GM12878 (cell line): ENCODE measurements at regions not wholly inside any gene's neighbourhood (a gene's known extent, or its start where the extent isn't known, plus 50 kb on each side); places are given as distances from the start of the nearest gene placed in this dataset.

Experiments
- ATAC-seq: fragments of 200-7000 bp; cut with Tn5 transposase; 3 replicates; pipeline ENCODE4 v1.9.1; 2020; ENCODE audit warnings: mild to moderate bottlenecking, moderate library complexity
- BruUV-seq: library from RNA; stranded (reverse); fragments of 400-500 nt; replicated peaks from 2 replicates; lab custom pipeline; 2021; lab: Mats Ljungman, UMichigan
- CTCF ChIA-PET: fragments of 300-600 bp; sonication (Branson Sonifier 250); formaldehyde crosslinking; extraction: SDS; loops from one replicate; lab custom pipeline; 2021; ENCODE audit warnings: inconsistent platforms; lab: Yijun Ruan, JAX
- POLR2A ChIA-PET: fragments of 350-600 bp; formaldehyde crosslinking; extraction: SDS; loops from one replicate; lab custom pipeline; 2021; ENCODE audit warnings: inconsistent platforms; lab: Charles Lee
- RAD21 ChIA-PET: fragments of 300-600 bp; sonication (Branson Sonifier 250); formaldehyde crosslinking; loops from one replicate; lab custom pipeline; 2023; ENCODE audit warnings: antibody characterized with exemption; ENCODE audit not compliant: unreplicated experiment; lab: Charles Lee
- SMC1A ChIA-PET: fragments of 300-600 bp; sonication (Branson Sonifier 250); formaldehyde crosslinking; loops from one replicate; lab custom pipeline; 2023; ENCODE audit not compliant: unreplicated experiment, uncharacterized antibody; lab: Charles Lee
- DNase-seq: peaks from one replicate; pipeline ENCODE4 v3.0.0-alpha.2; 2011; ENCODE audit warnings: low read depth, low spot score
- FAIRE-seq: peaks from 3 replicates; lab custom pipeline; 2011; peaks lifted over from hg19 to GRCh38; lab: Jason Lieb, UNC
- H2AFZ ChIP-seq: 2 replicates; pipeline ENCODE4 v1.6.0; 2011; ENCODE audit warnings: low read depth, low read length, control low read depth; ENCODE audit not compliant: control insufficient read depth
- H3K27ac ChIP-seq: 2 replicates; pipeline ENCODE4 v1.5.1; 2011; ENCODE audit warnings: control low read depth; ENCODE audit not compliant: control insufficient read depth, insufficient read depth
- H3K27me3 ChIP-seq, 2 experiments: replicated peaks in 1 of 2; 2 replicates each; pipeline versions ENCODE4 v1.6.0 to v1.6.1; 2011; ENCODE audit warnings: low read length in 1 of 2; ENCODE audit not compliant: control insufficient read depth in 2 of 2, insufficient read depth in 2 of 2
- H3K36me3 ChIP-seq, 2 experiments: 2 replicates each; pipeline ENCODE4 v1.5.1; 2011; ENCODE audit warnings: low read length in 1 of 2; ENCODE audit not compliant: control insufficient read depth in 2 of 2, insufficient read depth in 2 of 2
- H3K4me1 ChIP-seq: 2 replicates; pipeline ENCODE4 v1.6.1; 2011; ENCODE audit warnings: mild to moderate bottlenecking, low read length, moderate library complexity, mixed read lengths; ENCODE audit not compliant: control insufficient read depth, insufficient read depth
- H3K4me2 ChIP-seq: 2 replicates; pipeline ENCODE4 v1.6.0; 2011; ENCODE audit warnings: control low read depth; ENCODE audit not compliant: control insufficient read depth, insufficient read depth
- H3K4me3 ChIP-seq: fragments of 200-600 bp; sonication (generic); 2 replicates; pipeline ENCODE4 v1.5.1; 2016
- H3K79me2 ChIP-seq: 2 replicates; pipeline ENCODE4 v1.6.0; 2011; ENCODE audit warnings: low read length; ENCODE audit not compliant: control insufficient read depth, insufficient read depth
- H3K9ac ChIP-seq: 2 replicates; pipeline ENCODE4 v1.8.0; 2011; ENCODE audit warnings: low read length, control low read depth, mixed read lengths; ENCODE audit not compliant: control insufficient read depth, insufficient read depth
- H3K9me3 ChIP-seq: replicated peaks from 3 replicates; pipeline ENCODE4 v1.5.1; 2011; ENCODE audit warnings: mild to moderate bottlenecking, low read length; ENCODE audit not compliant: control insufficient read depth, insufficient read depth
- H4K20me1 ChIP-seq: 2 replicates; pipeline ENCODE4 v1.6.0; 2011; ENCODE audit not compliant: control insufficient read depth, insufficient read depth
- BCL3 ChIP-seq: IDR thresholded peaks from 2 replicates; pipeline ENCODE4 v1.6.1; 2011; ENCODE audit warnings: borderline replicate concordance, low read depth, mild to moderate bottlenecking, moderate library complexity, low read length; ENCODE audit not compliant: insufficient read depth, poor library complexity, severe bottlenecking
- CBFB ChIP-seq: IDR thresholded peaks from 2 replicates; pipeline ENCODE4 v1.6.1; 2016; ENCODE audit warnings: antibody characterized with exemption, low read depth
- EGR1 ChIP-seq, 2 experiments: IDR thresholded peaks; 1 replicate in 1 of 2; 2 replicates in 1 of 2; pipeline ENCODE4 v1.6.1; 2011 to 2012; ENCODE audit warnings: low read depth in 2 of 2, low read length in 2 of 2, borderline replicate concordance in 1 of 2, mild to moderate bottlenecking in 1 of 2, moderate library complexity in 1 of 2
- ETV6 ChIP-seq, 2 experiments: fragments of 450-650 bp in 1 of 2; IDR thresholded peaks in 1 of 2; conservative IDR thresholded peaks in 1 of 2; 2 replicates each; pipeline ENCODE4 v1.6.1; 2014; ENCODE audit warnings: antibody characterized with exemption in 1 of 2, borderline replicate concordance in 1 of 2, low read depth in 1 of 2, mild to moderate bottlenecking in 1 of 2, moderate library complexity in 1 of 2
- GABPA ChIP-seq: IDR thresholded peaks from 2 replicates; pipeline ENCODE4 v1.6.1; 2014; ENCODE audit warnings: antibody characterized with exemption, low read depth, mild to moderate bottlenecking, inconsistent platforms
- HCFC1 ChIP-seq: fragments of 150-350 bp; IDR thresholded peaks from 2 replicates; pipeline ENCODE4 v1.6.1; 2014; ENCODE audit warnings: low read length
- HDAC2 ChIP-seq: fragments of 200-600 bp; sonication (generic); IDR thresholded peaks from 2 replicates; pipeline ENCODE4 v1.6.1; 2017
- KAT2A ChIP-seq: conservative IDR thresholded peaks from 2 replicates; pipeline ENCODE4 v1.6.1; 2011; ENCODE audit warnings: low read depth, low read length; ENCODE audit not compliant: control insufficient read depth
- PAX8 ChIP-seq: fragments of 450-650 bp; IDR thresholded peaks from 2 replicates; pipeline ENCODE4 v1.6.1; 2017; ENCODE audit warnings: mild to moderate bottlenecking, moderate library complexity
- RAD51 ChIP-seq: fragments of 450-650 bp; IDR thresholded peaks from 2 replicates; pipeline ENCODE4 v1.6.1; 2016; ENCODE audit warnings: moderate library complexity, mild to moderate bottlenecking, inconsistent platforms
- RB1 ChIP-seq: fragments of 450-650 bp; formaldehyde crosslinking; IDR thresholded peaks from 2 replicates; pipeline ENCODE4 v1.6.1; 2017; ENCODE audit warnings: mild to moderate bottlenecking, borderline replicate concordance
- RFX5 ChIP-seq: IDR thresholded peaks from 2 replicates; pipeline ENCODE4 v1.6.1; 2011; ENCODE audit warnings: low read depth, low read length, improper control_type of control experiment
- SREBF1 ChIP-seq: IDR thresholded peaks from 2 replicates; pipeline ENCODE4 v1.6.1; 2012; ENCODE audit warnings: mild to moderate bottlenecking, low read length
- SRF ChIP-seq, 2 experiments: IDR thresholded peaks; 2 replicates each; pipeline ENCODE4 v1.6.1; 2011; ENCODE audit warnings: low read depth in 2 of 2, low read length in 2 of 2, mild to moderate bottlenecking in 1 of 2, moderate library complexity in 1 of 2
- WGBS: methylation state at CpG from one replicate; pipeline ENCODE4 v1.1.6; 2016; ENCODE audit warnings: low lambda C conversion rate; ENCODE audit not compliant: insufficient replicate concordance, insufficient coverage; ENCODE audit errors: missing lambda C conversion rate; 5-methylcytosine and 5-hydroxymethylcytosine counted together
- in situ Hi-C: fragments of 300-500 bp; cut with MboI; formaldehyde crosslinking; loops from 9 replicates; pipeline ENCODE4 v1.14.3; 2018; ENCODE audit warnings: mixed read lengths
- intact Hi-C: fragments of 100-400 bp; cut with micrococcal nuclease; formaldehyde crosslinking; loops from one replicate; pipeline ENCODE4 v1.14.2; 2022; ENCODE audit not compliant: unreplicated experiment

DNA sequence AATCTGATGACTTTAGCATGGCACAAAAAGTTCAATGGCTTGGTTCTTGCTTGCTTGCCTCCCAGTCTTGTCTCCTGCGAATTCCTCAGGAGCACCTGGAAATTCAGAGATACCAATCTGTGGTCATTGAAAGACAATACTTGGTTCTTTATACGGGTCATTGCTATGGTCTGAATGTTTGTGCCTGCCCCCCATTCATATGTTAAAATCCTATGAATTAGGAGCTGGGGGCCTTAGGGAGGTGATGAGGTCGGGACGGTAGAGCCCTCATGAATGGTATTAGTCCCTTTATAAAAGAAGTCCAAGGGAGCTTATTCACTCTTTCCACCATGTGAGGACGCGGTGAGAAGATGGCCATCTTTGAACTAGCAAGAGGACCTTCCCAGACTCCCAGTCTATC lies 721.8 kb downstream of the UTRN start:
- DNase-seq (no peak), FAIRE-seq (no peak), ATAC-seq (no peak)
- 56% methylated on average over 6 of the region's 6 CpGs for WGBS
- no TSS peak for BruUV-seq
- ChIA-PET POLR2A (interaction anchor here (1.1 kb wide), 1 partner anchor 17 kb away, joined by 3 read pairs; no protein-coding TSS in a partner anchor), SMC1A (no interaction called here), RAD21 (no interaction called here), CTCF (no interaction called here)
- no peak overlapping the region for H3K4me3 ChIP-seq
- no peaks in the 10 kb centered on the region for H3K4me1 ChIP-seq
- no peaks in the 10 kb centered on the region for H4K20me1 ChIP-seq
- no peaks in the 10 kb centered on the region for H3K9me3 ChIP-seq
- H3K9ac ChIP-seq = no peak overlapping the region
- TF ChIP-seq RAD51 (no peak), RFX5 (no peak), KAT2A (no peak), HCFC1 (no peak), CBFB (no peak), SREBF1 (no peak), BCL3 (no peak), HDAC2 (no peak), SRF (IDR thresholded peaks at IDR 0.05; ENCODE audit: low read depth in 2 of 2, low read length in 2 of 2) (no peak), GABPA (no peak), PAX8 (no peak), EGR1 (IDR thresholded peaks at IDR 0.05; ENCODE audit: borderline replicate concordance in 1 of 2, low read depth in 2 of 2, low read length in 2 of 2) (no peak), RB1 (no peak), ETV6 (conservative IDR thresholded peaks at IDR 0.05 in 1 of 2, IDR thresholded peaks at IDR 0.05 in 1 of 2; ENCODE audit: borderline replicate concordance in 1 of 2, low read depth in 1 of 2) (no peak)
- no peak overlapping the region for H2AFZ ChIP-seq
- no peak overlapping the region for H3K27ac ChIP-seq
- H3K79me2 ChIP-seq = no peaks in the 10 kb centered on the region
- H3K4me2 ChIP-seq = no peak overlapping the region
- H3K27me3 ChIP-seq = no peaks in the 10 kb centered on the region
- H3K36me3 ChIP-seq = no peaks in the 10 kb centered on the region
- intact Hi-C loops (no loop called here), in situ Hi-C loops (no loop called here)
